ENCODE measurements at regions not wholly inside any gene's neighbourhood (a gene's known extent, or its start where the extent isn't known, plus 50 kb on each side); places are given as distances from the start of the nearest gene placed in this dataset.

GRCh38 chr3:147654827-147655226 is 245.7 kb downstream of the ZIC1 start:
- TF ChIP-seq, protein P1, sequence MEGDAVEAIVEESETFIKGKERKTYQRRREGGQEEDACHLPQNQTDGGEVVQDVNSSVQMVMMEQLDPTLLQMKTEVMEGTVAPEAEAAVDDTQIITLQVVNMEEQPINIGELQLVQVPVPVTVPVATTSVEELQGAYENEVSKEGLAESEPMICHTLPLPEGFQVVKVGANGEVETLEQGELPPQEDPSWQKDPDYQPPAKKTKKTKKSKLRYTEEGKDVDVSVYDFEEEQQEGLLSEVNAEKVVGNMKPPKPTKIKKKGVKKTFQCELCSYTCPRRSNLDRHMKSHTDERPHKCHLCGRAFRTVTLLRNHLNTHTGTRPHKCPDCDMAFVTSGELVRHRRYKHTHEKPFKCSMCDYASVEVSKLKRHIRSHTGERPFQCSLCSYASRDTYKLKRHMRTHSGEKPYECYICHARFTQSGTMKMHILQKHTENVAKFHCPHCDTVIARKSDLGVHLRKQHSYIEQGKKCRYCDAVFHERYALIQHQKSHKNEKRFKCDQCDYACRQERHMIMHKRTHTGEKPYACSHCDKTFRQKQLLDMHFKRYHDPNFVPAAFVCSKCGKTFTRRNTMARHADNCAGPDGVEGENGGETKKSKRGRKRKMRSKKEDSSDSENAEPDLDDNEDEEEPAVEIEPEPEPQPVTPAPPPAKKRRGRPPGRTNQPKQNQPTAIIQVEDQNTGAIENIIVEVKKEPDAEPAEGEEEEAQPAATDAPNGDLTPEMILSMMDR (conservative IDR thresholded peaks at IDR 0.05; ENCODE audit: low read depth): no peak
- ChIA-PET POLR2A (ENCODE audit: low non-redundant PET) (no interaction called here), CTCF (no interaction called here)
- DNase-seq (ENCODE audit: low spot score): no peak
- H3K27ac ChIP-seq: no peak overlapping the region

DNA sequence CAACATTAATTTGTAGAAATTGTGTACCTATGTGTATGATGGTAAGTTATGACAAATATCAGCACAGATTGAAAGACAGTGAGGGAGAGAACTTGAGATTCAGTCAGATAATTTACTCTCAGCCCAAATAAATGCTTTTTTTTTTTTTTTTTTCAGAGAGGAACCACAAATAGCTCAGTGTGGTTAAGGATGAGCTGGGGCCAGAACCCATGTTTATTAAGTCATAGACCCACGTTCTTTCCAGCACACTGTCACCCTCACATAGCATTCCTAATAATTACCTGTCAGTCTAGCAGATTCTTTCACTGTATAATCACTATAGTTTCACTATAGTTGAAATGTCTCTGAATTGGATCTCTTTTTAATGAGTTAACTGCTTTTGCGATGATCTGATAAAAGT is 246.1 kb downstream of the ZIC1 start:
- CTCF ChIA-PET: interaction anchor here (0.5 kb wide), 1 partner anchor 45 kb away, joined by 3 read pairs; no protein-coding TSS in a partner anchor
- TF ChIP-seq, protein P1 (conservative IDR thresholded peaks at IDR 0.05; ENCODE audit: low read depth): no peak
- DNase-seq (ENCODE audit: low spot score): no peak
- H3K27ac ChIP-seq: no peak overlapping the region
- POLR2A ChIA-PET (ENCODE audit: low non-redundant PET): no interaction called here

DNA sequence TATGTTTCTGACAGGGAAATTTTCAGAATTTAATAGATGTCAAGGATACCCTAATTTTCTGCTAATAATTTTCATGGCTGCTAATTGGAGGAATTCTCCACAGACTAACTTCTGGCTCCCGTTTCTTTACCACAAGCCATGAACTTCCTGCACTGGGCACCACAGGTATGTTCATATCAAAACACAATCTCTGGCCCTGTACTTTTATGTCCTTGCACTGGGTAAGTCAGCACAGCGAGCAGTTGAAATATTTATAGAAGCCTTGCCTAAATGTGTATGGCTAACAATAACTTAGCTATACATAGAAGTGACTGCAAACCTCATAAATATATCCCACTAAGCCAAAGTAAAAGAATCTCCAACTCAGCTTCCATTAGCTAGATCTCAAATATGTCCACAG is 246.9 kb downstream of the ZIC1 start:
- DNase-seq (ENCODE audit: low spot score): no peak
- no peak overlapping the region for H3K27ac ChIP-seq
- ChIA-PET CTCF (interaction anchor here (0.6 to 0.7 kb wide), 2 partner anchors 659 to 883 kb away, joined by 3 read pairs; no protein-coding TSS in a partner anchor), POLR2A (ENCODE audit: low non-redundant PET) (no interaction called here)
- TF ChIP-seq, protein P1 (conservative IDR thresholded peaks at IDR 0.05; ENCODE audit: low read depth): no peak

DNA sequence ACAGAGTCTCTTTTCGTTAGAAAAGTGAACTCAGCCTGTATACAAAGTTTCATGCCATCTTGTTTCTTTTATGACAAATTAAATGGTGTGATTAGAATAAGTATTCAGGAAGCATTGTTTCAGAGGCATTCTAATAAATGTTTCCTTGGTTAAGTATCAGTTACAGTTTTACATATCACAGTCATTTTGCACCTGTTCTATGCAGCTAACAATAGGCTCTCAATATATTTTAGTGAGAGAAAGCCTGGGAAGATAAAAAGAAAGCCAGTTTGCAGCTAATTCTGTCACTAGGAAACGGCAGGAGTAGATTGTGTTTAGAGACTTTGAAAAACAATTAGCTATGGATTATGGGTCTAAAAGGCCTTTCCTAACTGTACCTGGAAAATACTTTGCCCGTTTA is 252.8 kb downstream of the ZIC1 start:
- DNase-seq (ENCODE audit: low spot score): no peak
- no peak overlapping the region for H3K27ac ChIP-seq
- ChIA-PET POLR2A (ENCODE audit: low non-redundant PET) (no interaction called here), CTCF (no interaction called here)
- TF ChIP-seq, protein P1 (conservative IDR thresholded peaks at IDR 0.05; ENCODE audit: low read depth): no peak

GRCh38 chr3:147662705-147663104 is 253.5 kb downstream of the ZIC1 start:
- CTCF ChIA-PET: no interaction called here
- H3K27ac ChIP-seq: no peak overlapping the region
- TF ChIP-seq, protein P1 (conservative IDR thresholded peaks at IDR 0.05; ENCODE audit: low read depth): no peak
- DNase-seq (ENCODE audit: low spot score): no peak
- POLR2A ChIA-PET (ENCODE audit: low non-redundant PET): no interaction called here

DNA sequence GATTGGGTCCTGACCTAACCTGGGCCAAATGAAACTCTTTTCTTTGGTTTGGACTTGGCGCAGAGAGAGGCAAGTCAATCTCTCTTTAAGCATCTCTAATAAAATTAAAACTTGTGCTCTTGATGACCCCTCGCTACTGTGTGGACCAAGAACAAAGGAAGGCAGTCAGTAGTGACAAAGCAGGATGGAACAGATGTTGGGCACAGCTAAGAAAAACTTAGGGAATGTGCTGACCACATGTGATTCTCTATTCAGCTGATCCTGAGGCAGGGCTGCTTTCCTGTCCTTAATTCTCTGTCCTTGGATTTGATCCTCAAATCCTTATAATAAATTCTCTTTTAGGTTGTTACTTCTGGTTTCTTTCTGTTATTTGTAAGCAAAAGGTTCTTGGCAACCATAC is 259.9 kb downstream of the ZIC1 start:
- TF ChIP-seq, protein P1 (conservative IDR thresholded peaks at IDR 0.05; ENCODE audit: low read depth): no peak
- ChIA-PET POLR2A (ENCODE audit: low non-redundant PET) (no interaction called here), CTCF (interaction anchor here (1.7 kb wide), 1 partner anchor 52 kb away, joined by 5 read pairs; no protein-coding TSS in a partner anchor)
- DNase-seq (ENCODE audit: low spot score): no peak
- no peak overlapping the region for H3K27ac ChIP-seq

DNA sequence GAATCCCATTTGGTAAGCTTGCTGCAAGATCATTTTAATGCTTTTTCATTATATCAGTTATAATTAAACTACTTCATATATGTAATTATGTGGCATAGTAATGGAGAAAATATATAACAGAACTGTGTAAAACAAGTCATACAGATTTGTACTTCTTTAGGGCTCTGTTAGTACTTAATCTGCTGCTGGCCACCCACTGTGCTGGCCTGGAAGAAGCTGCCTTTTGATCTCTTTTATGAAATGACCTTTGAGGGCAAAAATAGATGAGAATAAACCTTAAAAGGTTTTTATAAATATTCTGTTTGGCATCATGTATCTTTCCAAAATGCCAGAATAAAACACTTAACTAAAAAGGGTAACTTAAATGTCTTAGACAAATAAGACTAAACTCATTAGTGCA is 262.9 kb downstream of the ZIC1 start:
- TF ChIP-seq, protein P1 (conservative IDR thresholded peaks at IDR 0.05; ENCODE audit: low read depth): no peak
- no peak for DNase-seq (ENCODE audit: low spot score)
- ChIA-PET CTCF (interaction anchor here (0.8 kb wide), 1 partner anchor 23 kb away, joined by 4 read pairs; no protein-coding TSS in a partner anchor), POLR2A (ENCODE audit: low non-redundant PET) (no interaction called here)
- no peak overlapping the region for H3K27ac ChIP-seq

Measured in RWPE1 (cell line).